ENCODE measurements at regions not wholly inside any gene's neighbourhood (a gene's known extent, or its start where the extent isn't known, plus 50 kb on each side); places are given as distances from the start of the nearest gene placed in this dataset.

DNA sequence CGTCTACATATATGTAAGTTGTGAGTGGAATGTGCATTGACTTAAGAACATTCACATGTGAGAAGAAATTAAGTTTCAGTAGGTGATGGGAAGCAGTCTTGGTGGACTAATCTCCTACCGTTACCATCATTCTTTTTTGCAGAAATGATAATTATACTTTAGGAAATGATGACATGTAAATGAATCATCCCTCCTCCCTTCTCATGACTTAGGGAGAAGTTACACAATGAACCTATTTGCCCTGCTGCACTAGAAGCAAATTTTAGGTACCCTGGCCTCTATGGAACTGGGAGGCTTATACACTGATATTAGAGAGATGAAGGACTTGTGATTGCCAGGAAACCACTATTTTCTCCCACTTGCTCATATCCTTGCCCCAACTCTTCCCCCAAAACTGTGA, 214.2 kb downstream of the CALCRL start:
- no peaks in the 10 kb centered on the region for H3K36me3 ChIP-seq
- H3K4me1 ChIP-seq = no peaks in the 10 kb centered on the region
- no peak overlapping the region for H3K27ac ChIP-seq
- TF ChIP-seq POLR2AphosphoS5 (IDR thresholded peaks at IDR 0.05) (no peak), POLR2A (IDR thresholded peaks at IDR 0.05) (no peak)
- TF ChIP-seq, protein P1, sequence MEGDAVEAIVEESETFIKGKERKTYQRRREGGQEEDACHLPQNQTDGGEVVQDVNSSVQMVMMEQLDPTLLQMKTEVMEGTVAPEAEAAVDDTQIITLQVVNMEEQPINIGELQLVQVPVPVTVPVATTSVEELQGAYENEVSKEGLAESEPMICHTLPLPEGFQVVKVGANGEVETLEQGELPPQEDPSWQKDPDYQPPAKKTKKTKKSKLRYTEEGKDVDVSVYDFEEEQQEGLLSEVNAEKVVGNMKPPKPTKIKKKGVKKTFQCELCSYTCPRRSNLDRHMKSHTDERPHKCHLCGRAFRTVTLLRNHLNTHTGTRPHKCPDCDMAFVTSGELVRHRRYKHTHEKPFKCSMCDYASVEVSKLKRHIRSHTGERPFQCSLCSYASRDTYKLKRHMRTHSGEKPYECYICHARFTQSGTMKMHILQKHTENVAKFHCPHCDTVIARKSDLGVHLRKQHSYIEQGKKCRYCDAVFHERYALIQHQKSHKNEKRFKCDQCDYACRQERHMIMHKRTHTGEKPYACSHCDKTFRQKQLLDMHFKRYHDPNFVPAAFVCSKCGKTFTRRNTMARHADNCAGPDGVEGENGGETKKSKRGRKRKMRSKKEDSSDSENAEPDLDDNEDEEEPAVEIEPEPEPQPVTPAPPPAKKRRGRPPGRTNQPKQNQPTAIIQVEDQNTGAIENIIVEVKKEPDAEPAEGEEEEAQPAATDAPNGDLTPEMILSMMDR (IDR thresholded peaks at IDR 0.05) = no peak
- no peak overlapping the region for H3K4me3 ChIP-seq
- intact Hi-C loops (cut with DNase I; ENCODE audit: low total_unique reads) = no loop called here
- H3K27me3 ChIP-seq = no peaks in the 10 kb centered on the region
- no peaks in the 10 kb centered on the region for H3K9me3 ChIP-seq
- DNase-seq (ENCODE audit: low spot score in 2 of 2) = no peak

DNA sequence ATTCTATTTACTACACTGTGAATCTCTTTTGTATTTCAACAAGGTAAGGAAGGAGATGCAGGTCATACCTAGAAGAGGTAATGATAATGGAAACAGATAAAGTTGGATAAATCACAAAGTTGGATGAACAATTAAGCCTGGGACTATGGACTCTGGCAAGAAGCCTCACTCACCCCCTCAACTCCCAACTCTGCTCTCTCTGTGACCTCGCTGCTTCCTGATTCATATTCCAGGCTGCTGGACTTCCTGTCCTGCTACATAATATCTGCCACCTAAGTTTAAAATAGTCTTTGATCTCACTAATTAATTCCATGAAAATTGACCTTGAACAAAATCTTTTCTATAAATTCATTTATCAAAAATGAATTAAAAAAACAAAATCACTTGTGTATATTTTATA, 215.3 kb downstream of the CALCRL start:
- no peak for DNase-seq (ENCODE audit: low spot score in 2 of 2)
- no peak overlapping the region for H3K4me3 ChIP-seq
- no peaks in the 10 kb centered on the region for H3K9me3 ChIP-seq
- H3K27me3 ChIP-seq = no peaks in the 10 kb centered on the region
- TF ChIP-seq, protein P1 (IDR thresholded peaks at IDR 0.05) = no peak
- no peak for TF ChIP-seq POLR2AphosphoS5 (IDR thresholded peaks at IDR 0.05)
- no peak for TF ChIP-seq POLR2A (IDR thresholded peaks at IDR 0.05)
- intact Hi-C loops (cut with DNase I; ENCODE audit: low total_unique reads) = no loop called here
- no peak overlapping the region for H3K27ac ChIP-seq
- H3K4me1 ChIP-seq = no peaks in the 10 kb centered on the region
- no peaks in the 10 kb centered on the region for H3K36me3 ChIP-seq

- Histone ChIP-seq H3K4me1 (no peaks in the 10 kb centered on the region), H3K4me3 (no peak overlapping the region), H3K27me3 (no peaks in the 10 kb centered on the region), H3K9me3 (no peaks in the 10 kb centered on the region), H3K27ac (no peak overlapping the region), H3K36me3 (no peaks in the 10 kb centered on the region)
- no peak for DNase-seq (ENCODE audit: low spot score in 2 of 2)
- TF ChIP-seq POLR2AphosphoS5 (IDR thresholded peaks at IDR 0.05) (no peak), POLR2A (IDR thresholded peaks at IDR 0.05) (no peak)
- TF ChIP-seq, protein P1 (IDR thresholded peaks at IDR 0.05) = no peak
- intact Hi-C loops (cut with DNase I; ENCODE audit: low total_unique reads) = no loop called here
Observed at GRCh38 chr2:187230088-187230487, 218.0 kb downstream of the CALCRL start.

GRCh38 chr2:187228986-187229385, 219.1 kb downstream of the CALCRL start:
- intact Hi-C loops (cut with DNase I; ENCODE audit: low total_unique reads) = no loop called here
- no peaks in the 10 kb centered on the region for H3K27me3 ChIP-seq
- H3K4me1 ChIP-seq = no peaks in the 10 kb centered on the region
- H3K9me3 ChIP-seq = no peaks in the 10 kb centered on the region
- no peak overlapping the region for H3K4me3 ChIP-seq
- DNase-seq (ENCODE audit: low spot score in 2 of 2) = no peak
- no peak overlapping the region for H3K27ac ChIP-seq
- no peaks in the 10 kb centered on the region for H3K36me3 ChIP-seq
- no peak for TF ChIP-seq POLR2AphosphoS5 (IDR thresholded peaks at IDR 0.05)
- TF ChIP-seq, protein P1 (IDR thresholded peaks at IDR 0.05) = no peak

DNA sequence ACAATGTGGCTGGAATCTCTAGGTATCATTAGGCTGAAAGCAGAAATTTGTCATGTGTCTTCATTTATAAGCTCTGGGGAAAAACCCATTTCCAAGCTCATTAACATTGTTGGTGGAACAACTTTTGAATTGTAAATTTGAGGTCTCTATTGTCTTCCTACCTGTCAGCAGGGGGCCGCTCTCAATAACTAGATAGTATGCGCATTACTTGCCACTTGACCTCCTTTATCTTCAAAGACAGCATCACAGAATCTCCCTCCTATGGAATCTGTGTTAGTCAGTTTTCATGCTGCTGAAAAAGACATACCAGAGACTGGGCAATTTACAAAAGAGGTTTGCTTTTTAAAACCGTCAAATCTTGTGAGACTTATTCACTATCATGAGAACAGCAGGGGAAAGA, 223.1 kb downstream of the CALCRL start:
- TF ChIP-seq POLR2AphosphoS5 (IDR thresholded peaks at IDR 0.05) (no peak), POLR2A (IDR thresholded peaks at IDR 0.05) (no peak)
- TF ChIP-seq, protein P1 (IDR thresholded peaks at IDR 0.05) = no peak
- no peak overlapping the region for H3K27ac ChIP-seq
- H3K4me1 ChIP-seq = no peaks in the 10 kb centered on the region
- H3K27me3 ChIP-seq = no peaks in the 10 kb centered on the region
- DNase-seq (ENCODE audit: low spot score in 2 of 2) = no peak
- H3K36me3 ChIP-seq = no peaks in the 10 kb centered on the region
- no peaks in the 10 kb centered on the region for H3K9me3 ChIP-seq
- intact Hi-C loops (cut with DNase I; ENCODE audit: low total_unique reads) = no loop called here
- no peak overlapping the region for H3K4me3 ChIP-seq
